ENCODE measurements at regions not wholly inside any gene's neighbourhood (a gene's known extent, or its start where the extent isn't known, plus 50 kb on each side); places are given as distances from the start of the nearest gene placed in this dataset. TPM values are rescaled to one million over a fixed set of nuclear protein-coding genes. Genes with fewer than 3 reads are reported as not detected.
"Not testable (repeated sequence)": the region's sequence is repeated elsewhere in the genome, so short reads cannot be mapped to it uniquely, and the experiment has no call there.

GRCh38 chr10:45243261-45243660 is 72.1 kb downstream of the OR13A1 start:
- Mint-ChIP-seq H3K9me3 (ENCODE audit: unreplicated experiment) (no peaks in the 10 kb centered on the region), H3K4me3 (ENCODE audit: unreplicated experiment) (no peak overlapping the region), H3K4me1 (ENCODE audit: low read depth, unreplicated experiment) (no peaks in the 10 kb centered on the region), H3K27me3 (ENCODE audit: unreplicated experiment) (no peaks in the 10 kb centered on the region), H3K27ac (ENCODE audit: unreplicated experiment) (no peak overlapping the region), H3K36me3 (ENCODE audit: unreplicated experiment) (no peaks in the 10 kb centered on the region)
- DNase-seq = no peak
- no peak for TF ChIP-seq CTCF (IDR thresholded peaks at IDR 0.05; ENCODE audit: partially characterized antibody, unreplicated experiment)

- Mint-ChIP-seq H3K36me3 (ENCODE audit: unreplicated experiment) (no peaks in the 10 kb centered on the region), H3K27me3 (ENCODE audit: unreplicated experiment) (peaks cover 4% of the 10 kb centered on the region), H3K4me1 (ENCODE audit: low read depth, unreplicated experiment) (peaks cover 5% of the 10 kb centered on the region), H3K4me3 (ENCODE audit: unreplicated experiment) (no peak overlapping the region), H3K9me3 (ENCODE audit: unreplicated experiment) (peaks cover 4% of the 10 kb centered on the region), H3K27ac (ENCODE audit: unreplicated experiment) (no peak overlapping the region)
- TF ChIP-seq CTCF (IDR thresholded peaks at IDR 0.05; ENCODE audit: partially characterized antibody, unreplicated experiment) = no peak
- no peak for DNase-seq
These were observed 68.9 kb downstream of the OR13A1 start for GRCh38 chr10:45246522-45246921.

- no peaks in the 10 kb centered on the region for H3K36me3 Mint-ChIP-seq (ENCODE audit: unreplicated experiment)
- peak; percentile 28 for DNase-seq
These were observed 65.3 kb downstream of the OR13A1 start for GRCh38 chr10:45249978-45250693.

GRCh38 chr10:45250694-45251075 is 64.7 kb downstream of the OR13A1 start:
- DNase-seq; H3K4me1 Mint-ChIP-seq (ENCODE audit: low read depth, unreplicated experiment); H3K9me3 Mint-ChIP-seq (ENCODE audit: unreplicated experiment); H3K4me3 Mint-ChIP-seq (ENCODE audit: unreplicated experiment); H3K27me3 Mint-ChIP-seq (ENCODE audit: unreplicated experiment); H3K36me3 Mint-ChIP-seq (ENCODE audit: unreplicated experiment): not testable (repeated sequence)
- H3K27ac Mint-ChIP-seq (ENCODE audit: unreplicated experiment) = peak overlapping the region; percentile 39

More at GRCh38 chr10:45249978-45250693, 65.3 kb downstream of the OR13A1 start:
- peaks cover 4% of the 10 kb centered on the region for H3K9me3 Mint-ChIP-seq (ENCODE audit: unreplicated experiment)
- TF ChIP-seq CTCF (IDR thresholded peaks at IDR 0.05; ENCODE audit: partially characterized antibody, unreplicated experiment) = peak; percentile 81
- H3K4me3 Mint-ChIP-seq (ENCODE audit: unreplicated experiment) = peak overlapping the region; percentile 91
- H3K27me3 Mint-ChIP-seq (ENCODE audit: unreplicated experiment) = peaks cover 4% of the 10 kb centered on the region
- H3K4me1 Mint-ChIP-seq (ENCODE audit: low read depth, unreplicated experiment) = peaks cover 5% of the 10 kb centered on the region
- H3K27ac Mint-ChIP-seq (ENCODE audit: unreplicated experiment) = peak overlapping the region; percentile 93

Small RNA genes lying in the stretch of these regions (microRNA-seq; reads per million reads assigned to microRNA genes)
- not detected for gene MIR3156-1 (ENCODE audit: unreplicated experiment)

Measured in glutamatergic neuron (in vitro differentiated cells).